ENCODE measurements at regions not wholly inside any gene's neighbourhood (a gene's known extent, or its start where the extent isn't known, plus 50 kb on each side); places are given as distances from the start of the nearest gene placed in this dataset.
"Not testable (repeated sequence)": the region's sequence is repeated elsewhere in the genome, so short reads cannot be mapped to it uniquely, and the experiment has no call there.

- H3K9me3 ChIP-seq (ENCODE audit: control extremely low read depth in 1 of 5, control insufficient read depth in 4 of 5, insufficient read depth in 2 of 5, low read depth in 1 of 5, low read length in 4 of 5): no peaks in the 10 kb centered on the region
- POLR2A ChIA-PET: no interaction called here
- H3K4me3 ChIP-seq (ENCODE audit: control insufficient read depth in 1 of 7, extremely low read depth in 1 of 7, insufficient read depth in 4 of 7, low read depth in 2 of 7, low read length in 6 of 7): no peak overlapping the region
Measured at GRCh38 chr4:122083351-122083750, 68.8 kb upstream of the BLTP1 start.

GRCh38 chr4:122082661-122083060, 69.5 kb upstream of the BLTP1 start:
- Histone ChIP-seq H3K36me3 (ENCODE audit: control insufficient read depth in 4 of 4, insufficient read depth in 4 of 4, low read length in 3 of 4) (no peaks in the 10 kb centered on the region), H3K27me3 (replicated peaks in 2 of 5; ENCODE audit: control insufficient read depth in 4 of 5, insufficient read depth in 5 of 5, low read length in 4 of 5) (peaks cover 0 to 2% (median 0%) of the 10 kb centered on the region in 5 experiments), H3K4me3 (ENCODE audit: control insufficient read depth in 1 of 7, extremely low read depth in 1 of 7, insufficient read depth in 4 of 7, low read depth in 2 of 7, low read length in 6 of 7) (no peak overlapping the region), H3K27ac (ENCODE audit: insufficient read depth in 1 of 2, low read depth in 1 of 2, low read length in 2 of 2, poor library complexity in 1 of 2, severe bottlenecking in 2 of 2) (no peak overlapping the region), H3K9me3 (ENCODE audit: control extremely low read depth in 1 of 5, control insufficient read depth in 4 of 5, insufficient read depth in 2 of 5, low read depth in 1 of 5, low read length in 4 of 5) (no peaks in the 10 kb centered on the region), H3K4me1 (ENCODE audit: control extremely low read depth in 1 of 4, control insufficient read depth in 4 of 4, insufficient read depth in 4 of 4, low read length in 3 of 4) (no peaks in the 10 kb centered on the region)
- ChIA-PET CTCF (no interaction called here), POLR2A (no interaction called here)
- no CpG with 5 or more reads among the region's 1 CpG for WGBS (ENCODE audit: insufficient coverage)
- DNase-seq: no peak

More at GRCh38 chr4:122083351-122083750, 68.8 kb upstream of the BLTP1 start:
- no peak overlapping the region for H3K27ac ChIP-seq (ENCODE audit: insufficient read depth in 1 of 2, low read depth in 1 of 2, low read length in 2 of 2, poor library complexity in 1 of 2, severe bottlenecking in 2 of 2)
- H3K27me3 ChIP-seq (replicated peaks in 2 of 5; ENCODE audit: control insufficient read depth in 4 of 5, insufficient read depth in 5 of 5, low read length in 4 of 5): peaks cover 0 to 2% (median 0%) of the 10 kb centered on the region in 5 experiments
- no peaks in the 10 kb centered on the region for H3K36me3 ChIP-seq (ENCODE audit: control insufficient read depth in 4 of 4, insufficient read depth in 4 of 4, low read length in 3 of 4)
- no peak for DNase-seq
- no peaks in the 10 kb centered on the region for H3K4me1 ChIP-seq (ENCODE audit: control extremely low read depth in 1 of 4, control insufficient read depth in 4 of 4, insufficient read depth in 4 of 4, low read length in 3 of 4)
- 100% methylated on average over 1 of the region's 1 CpG for WGBS (ENCODE audit: insufficient coverage)
- CTCF ChIA-PET: no interaction called here

- CTCF ChIA-PET; H3K36me3 ChIP-seq (ENCODE audit: control insufficient read depth in 4 of 4, insufficient read depth in 4 of 4, low read length in 3 of 4); POLR2A ChIA-PET; H3K4me3 ChIP-seq (ENCODE audit: control insufficient read depth in 1 of 7, extremely low read depth in 1 of 7, insufficient read depth in 4 of 7, low read depth in 2 of 7, low read length in 6 of 7); DNase-seq; H3K27me3 ChIP-seq (replicated peaks in 2 of 5; ENCODE audit: control insufficient read depth in 4 of 5, insufficient read depth in 5 of 5, low read length in 4 of 5); H3K9me3 ChIP-seq (ENCODE audit: control extremely low read depth in 1 of 5, control insufficient read depth in 4 of 5, insufficient read depth in 2 of 5, low read depth in 1 of 5, low read length in 4 of 5); H3K27ac ChIP-seq (ENCODE audit: insufficient read depth in 1 of 2, low read depth in 1 of 2, low read length in 2 of 2, poor library complexity in 1 of 2, severe bottlenecking in 2 of 2); H3K4me1 ChIP-seq (ENCODE audit: control extremely low read depth in 1 of 4, control insufficient read depth in 4 of 4, insufficient read depth in 4 of 4, low read length in 3 of 4): not testable (repeated sequence)
- no CpG with 5 or more reads among the region's 6 CpGs for WGBS (ENCODE audit: insufficient coverage)
Measured at GRCh38 chr4:122077653-122078052, 74.5 kb upstream of the BLTP1 start.

- DNase-seq; H3K9me3 ChIP-seq (ENCODE audit: control extremely low read depth in 1 of 5, control insufficient read depth in 4 of 5, insufficient read depth in 2 of 5, low read depth in 1 of 5, low read length in 4 of 5); H3K4me3 ChIP-seq (ENCODE audit: control insufficient read depth in 1 of 7, extremely low read depth in 1 of 7, insufficient read depth in 4 of 7, low read depth in 2 of 7, low read length in 6 of 7); CTCF ChIA-PET; H3K4me1 ChIP-seq (ENCODE audit: control extremely low read depth in 1 of 4, control insufficient read depth in 4 of 4, insufficient read depth in 4 of 4, low read length in 3 of 4); H3K27me3 ChIP-seq (replicated peaks in 2 of 5; ENCODE audit: control insufficient read depth in 4 of 5, insufficient read depth in 5 of 5, low read length in 4 of 5); H3K27ac ChIP-seq (ENCODE audit: insufficient read depth in 1 of 2, low read depth in 1 of 2, low read length in 2 of 2, poor library complexity in 1 of 2, severe bottlenecking in 2 of 2); POLR2A ChIA-PET; H3K36me3 ChIP-seq (ENCODE audit: control insufficient read depth in 4 of 4, insufficient read depth in 4 of 4, low read length in 3 of 4): not testable (repeated sequence)
- no CpG with 5 or more reads among the region's 2 CpGs for WGBS (ENCODE audit: insufficient coverage)
Measured at GRCh38 chr4:122076835-122077234, 75.3 kb upstream of the BLTP1 start.

GRCh38 chr4:122073615-122074014, 78.5 kb upstream of the BLTP1 start:
- DNase-seq: no peak
- Histone ChIP-seq H3K4me1 (ENCODE audit: control extremely low read depth in 1 of 4, control insufficient read depth in 4 of 4, insufficient read depth in 4 of 4, low read length in 3 of 4) (no peaks in the 10 kb centered on the region), H3K27me3 (replicated peaks in 2 of 5; ENCODE audit: control insufficient read depth in 4 of 5, insufficient read depth in 5 of 5, low read length in 4 of 5) (peaks cover 0 to 4% (median 0%) of the 10 kb centered on the region in 5 experiments), H3K27ac (ENCODE audit: insufficient read depth in 1 of 2, low read depth in 1 of 2, low read length in 2 of 2, poor library complexity in 1 of 2, severe bottlenecking in 2 of 2) (no peak overlapping the region), H3K9me3 (ENCODE audit: control extremely low read depth in 1 of 5, control insufficient read depth in 4 of 5, insufficient read depth in 2 of 5, low read depth in 1 of 5, low read length in 4 of 5) (no peaks in the 10 kb centered on the region), H3K36me3 (ENCODE audit: control insufficient read depth in 4 of 4, insufficient read depth in 4 of 4, low read length in 3 of 4) (no peaks in the 10 kb centered on the region), H3K4me3 (ENCODE audit: control insufficient read depth in 1 of 7, extremely low read depth in 1 of 7, insufficient read depth in 4 of 7, low read depth in 2 of 7, low read length in 6 of 7) (no peak overlapping the region)
- ChIA-PET CTCF (no interaction called here), POLR2A (no interaction called here)
- WGBS (ENCODE audit: insufficient coverage): no CpG with 5 or more reads among the region's 2 CpGs

- POLR2A ChIA-PET: no interaction called here
- no peak for DNase-seq
- H3K36me3 ChIP-seq (ENCODE audit: control insufficient read depth in 4 of 4, insufficient read depth in 4 of 4, low read length in 3 of 4): no peaks in the 10 kb centered on the region
- no peaks in the 10 kb centered on the region for H3K4me1 ChIP-seq (ENCODE audit: control extremely low read depth in 1 of 4, control insufficient read depth in 4 of 4, insufficient read depth in 4 of 4, low read length in 3 of 4)
- CTCF ChIA-PET: no interaction called here
- no peak overlapping the region for H3K4me3 ChIP-seq (ENCODE audit: control insufficient read depth in 1 of 7, extremely low read depth in 1 of 7, insufficient read depth in 4 of 7, low read depth in 2 of 7, low read length in 6 of 7)
- H3K27ac ChIP-seq (ENCODE audit: insufficient read depth in 1 of 2, low read depth in 1 of 2, low read length in 2 of 2, poor library complexity in 1 of 2, severe bottlenecking in 2 of 2): no peak overlapping the region
- peaks cover 0 to 4% (median 0%) of the 10 kb centered on the region in 5 experiments for H3K27me3 ChIP-seq (replicated peaks in 2 of 5; ENCODE audit: control insufficient read depth in 4 of 5, insufficient read depth in 5 of 5, low read length in 4 of 5)
- 77% methylated on average over 5 of the region's 6 CpGs for WGBS (ENCODE audit: insufficient coverage)
- H3K9me3 ChIP-seq (ENCODE audit: control extremely low read depth in 1 of 5, control insufficient read depth in 4 of 5, insufficient read depth in 2 of 5, low read depth in 1 of 5, low read length in 4 of 5): no peaks in the 10 kb centered on the region
Measured at GRCh38 chr4:122065915-122066314, 86.2 kb upstream of the BLTP1 start.

- Histone ChIP-seq H3K4me1 (ENCODE audit: control extremely low read depth in 1 of 4, control insufficient read depth in 4 of 4, insufficient read depth in 4 of 4, low read length in 3 of 4) (no peaks in the 10 kb centered on the region), H3K27ac (ENCODE audit: insufficient read depth in 1 of 2, low read depth in 1 of 2, low read length in 2 of 2, poor library complexity in 1 of 2, severe bottlenecking in 2 of 2) (no peak overlapping the region), H3K4me3 (ENCODE audit: control insufficient read depth in 1 of 7, extremely low read depth in 1 of 7, insufficient read depth in 4 of 7, low read depth in 2 of 7, low read length in 6 of 7) (no peak overlapping the region), H3K9me3 (ENCODE audit: control extremely low read depth in 1 of 5, control insufficient read depth in 4 of 5, insufficient read depth in 2 of 5, low read depth in 1 of 5, low read length in 4 of 5) (no peaks in the 10 kb centered on the region), H3K27me3 (replicated peaks in 2 of 5; ENCODE audit: control insufficient read depth in 4 of 5, insufficient read depth in 5 of 5, low read length in 4 of 5) (peaks cover 0 to 4% (median 0%) of the 10 kb centered on the region in 5 experiments), H3K36me3 (ENCODE audit: control insufficient read depth in 4 of 4, insufficient read depth in 4 of 4, low read length in 3 of 4) (no peaks in the 10 kb centered on the region)
- 83% methylated on average over 1 of the region's 4 CpGs for WGBS (ENCODE audit: insufficient coverage)
- CTCF ChIA-PET: no interaction called here
- DNase-seq: no peak
- POLR2A ChIA-PET: no interaction called here
Measured at GRCh38 chr4:122065149-122065548, 87.0 kb upstream of the BLTP1 start.

Measured in common myeloid progenitor, CD34-positive (primary cell).